ENCODE measurements at regions not wholly inside any gene's neighbourhood (a gene's known extent, or its start where the extent isn't known, plus 50 kb on each side); places are given as distances from the start of the nearest gene placed in this dataset.

GRCh38 chr7:12961910-12962480 lies 274.6 kb downstream of the ARL4A start:
- TF ChIP-seq POLR2A (IDR thresholded peaks at IDR 0.05; ENCODE audit: low read depth, low read length), result no peak
- no peak for TF ChIP-seq CTCF (IDR thresholded peaks at IDR 0.05; ENCODE audit: extremely low read depth in 1 of 2, insufficient read depth in 1 of 2, low read depth in 1 of 2, low read length in 2 of 2)
- TF ChIP-seq MAX (IDR thresholded peaks at IDR 0.05; ENCODE audit: insufficient read depth, insufficient read length), result no peak
- no peak for TF ChIP-seq EZH2 (IDR thresholded peaks at IDR 0.05; ENCODE audit: borderline replicate concordance, low read depth, low read length, severe bottlenecking)
- TF ChIP-seq GATA2 (IDR thresholded peaks at IDR 0.05; ENCODE audit: insufficient read depth, insufficient read length, low read depth, low read length), result no peak
- TF ChIP-seq POLR2AphosphoS5 (IDR thresholded peaks at IDR 0.05; ENCODE audit: insufficient read depth, low read depth, low read length), result no peak
- TF ChIP-seq JUN (IDR thresholded peaks at IDR 0.05; ENCODE audit: borderline replicate concordance, insufficient read depth, insufficient read length, low read depth), result no peak
- TF ChIP-seq FOS (IDR thresholded peaks at IDR 0.05; ENCODE audit: borderline replicate concordance, insufficient read depth, low read length), result no peak
- no peak for TF ChIP-seq MYC (IDR thresholded peaks at IDR 0.05; ENCODE audit: low read depth, low read length)

Measured in endothelial cell of umbilical vein (primary cell).